Keratinocyte (primary cell): ENCODE measurements at regions not wholly inside any gene's neighbourhood (a gene's known extent, or its start where the extent isn't known, plus 50 kb on each side); places are given as distances from the start of the nearest gene placed in this dataset.

Experiments used
- DNase-seq: peaks from one replicate; pipeline ENCODE4 v3.0.0-alpha.2; 2011; ENCODE audit warnings: low read depth, missing footprints, low spot score
- FAIRE-seq: peaks from 2 replicates; lab custom pipeline; 2011; peaks lifted over from hg19 to GRCh38; lab: Jason Lieb, UNC
- H2AFZ ChIP-seq: 2 replicates; pipeline ENCODE4 v1.6.0; 2012; ENCODE audit warnings: low read length, control low read depth, inconsistent platforms; ENCODE audit not compliant: control insufficient read depth
- H3K27ac ChIP-seq: 2 replicates; pipeline ENCODE4 v1.5.1; 2011; ENCODE audit warnings: low read length; ENCODE audit not compliant: control insufficient read depth, insufficient read depth
- H3K27me3 ChIP-seq: 3 replicates; pipeline ENCODE4 v1.6.0; 2011; ENCODE audit warnings: low read length; ENCODE audit not compliant: control insufficient read depth, insufficient read depth; ENCODE audit errors: extremely low read depth
- H3K36me3 ChIP-seq, 2 experiments: 2 replicates in 1 of 2; 3 replicates in 1 of 2; pipeline ENCODE4 v1.5.1; 2011; ENCODE audit warnings: low read length in 2 of 2, mild to moderate bottlenecking in 1 of 2; ENCODE audit not compliant: control insufficient read depth in 2 of 2, insufficient read depth in 2 of 2; ENCODE audit errors: extremely low read depth in 1 of 2
- H3K4me1 ChIP-seq: 3 replicates; pipeline ENCODE4 v1.5.1; 2011; ENCODE audit warnings: low read length; ENCODE audit not compliant: control insufficient read depth, insufficient read depth; ENCODE audit errors: extremely low read depth
- H3K4me2 ChIP-seq: 3 replicates; pipeline ENCODE4 v1.6.0; 2011; ENCODE audit warnings: low read depth, low read length; ENCODE audit not compliant: control insufficient read depth, insufficient read depth; ENCODE audit errors: extremely low read depth
- H3K4me3 ChIP-seq, 3 experiments: fragments of 200-600 bp in 1 of 3; sonication (generic) in 1 of 3; 2 replicates in 2 of 3; 3 replicates in 1 of 3; pipeline ENCODE4 v1.5.1; 2011 to 2016; ENCODE audit warnings: low read length in 3 of 3, mild to moderate bottlenecking in 3 of 3, control low read depth in 2 of 3, inconsistent platforms in 1 of 3, low read depth in 1 of 3, mixed read lengths in 1 of 3, mixed run types in 1 of 3, moderate library complexity in 1 of 3; ENCODE audit not compliant: control insufficient read depth in 2 of 3, insufficient read depth in 2 of 3; ENCODE audit errors: extremely low read depth in 1 of 3
- H3K79me2 ChIP-seq: 2 replicates; pipeline ENCODE4 v1.6.0; 2012; ENCODE audit warnings: low read length; ENCODE audit not compliant: control insufficient read depth, insufficient read depth
- H3K9ac ChIP-seq: 3 replicates; pipeline ENCODE4 v1.6.0; 2011; ENCODE audit warnings: low read length; ENCODE audit not compliant: control insufficient read depth, insufficient read depth; ENCODE audit errors: extremely low read depth
- H3K9me1 ChIP-seq: 3 replicates; pipeline ENCODE4 v1.6.0; 2011; ENCODE audit warnings: low read length; ENCODE audit not compliant: control insufficient read depth, insufficient read depth; ENCODE audit errors: extremely low read depth
- H3K9me3 ChIP-seq: 2 replicates; pipeline ENCODE4 v1.5.1; 2012; ENCODE audit warnings: low read depth, low read length; ENCODE audit not compliant: control insufficient read depth
- H4K20me1 ChIP-seq: 3 replicates; pipeline ENCODE4 v1.6.0; 2011; ENCODE audit warnings: low read length; ENCODE audit not compliant: control insufficient read depth, insufficient read depth; ENCODE audit errors: extremely low read depth
- EZH2 ChIP-seq: IDR thresholded peaks from one replicate; pipeline ENCODE4 v1.6.1; 2012; ENCODE audit warnings: inconsistent platforms, mild to moderate bottlenecking, low read length, moderate library complexity
- dilution Hi-C: fragments of 300-500 bp; cut with MboI; formaldehyde crosslinking; loops from one replicate; pipeline ENCODE4 v1.7.0; 2020; ENCODE audit warnings: low sequenced_read_pairs; ENCODE audit not compliant: extremely low pct_ligation_motif_present
- TF ChIP-seq, protein P1 (sequence below), 3 experiments: IDR thresholded peaks in 1 of 3; conservative IDR thresholded peaks in 1 of 3; optimal IDR thresholded peaks in 1 of 3; 2 replicates in 2 of 3; 3 replicates in 1 of 3; pipeline versions ENCODE3 to v1.5.1; 2011; ENCODE audit warnings: low read length in 3 of 3, mild to moderate bottlenecking in 3 of 3, moderate library complexity in 2 of 3, control low read depth in 1 of 3, inconsistent platforms in 1 of 3; ENCODE audit not compliant: insufficient read depth in 2 of 3; ENCODE audit errors: extremely low read depth in 1 of 3

- no peaks in the 10 kb centered on the region for H3K36me3 ChIP-seq
- no peaks in the 10 kb centered on the region for H3K9me1 ChIP-seq
- dilution Hi-C loops, result no loop called here
- no peaks in the 10 kb centered on the region for H4K20me1 ChIP-seq
- no peak overlapping the region for H3K27ac ChIP-seq
- H3K27me3 ChIP-seq, result no peaks in the 10 kb centered on the region
- FAIRE-seq (no peak), DNase-seq (no peak)
- TF ChIP-seq, protein P1, sequence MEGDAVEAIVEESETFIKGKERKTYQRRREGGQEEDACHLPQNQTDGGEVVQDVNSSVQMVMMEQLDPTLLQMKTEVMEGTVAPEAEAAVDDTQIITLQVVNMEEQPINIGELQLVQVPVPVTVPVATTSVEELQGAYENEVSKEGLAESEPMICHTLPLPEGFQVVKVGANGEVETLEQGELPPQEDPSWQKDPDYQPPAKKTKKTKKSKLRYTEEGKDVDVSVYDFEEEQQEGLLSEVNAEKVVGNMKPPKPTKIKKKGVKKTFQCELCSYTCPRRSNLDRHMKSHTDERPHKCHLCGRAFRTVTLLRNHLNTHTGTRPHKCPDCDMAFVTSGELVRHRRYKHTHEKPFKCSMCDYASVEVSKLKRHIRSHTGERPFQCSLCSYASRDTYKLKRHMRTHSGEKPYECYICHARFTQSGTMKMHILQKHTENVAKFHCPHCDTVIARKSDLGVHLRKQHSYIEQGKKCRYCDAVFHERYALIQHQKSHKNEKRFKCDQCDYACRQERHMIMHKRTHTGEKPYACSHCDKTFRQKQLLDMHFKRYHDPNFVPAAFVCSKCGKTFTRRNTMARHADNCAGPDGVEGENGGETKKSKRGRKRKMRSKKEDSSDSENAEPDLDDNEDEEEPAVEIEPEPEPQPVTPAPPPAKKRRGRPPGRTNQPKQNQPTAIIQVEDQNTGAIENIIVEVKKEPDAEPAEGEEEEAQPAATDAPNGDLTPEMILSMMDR (optimal IDR thresholded peaks at IDR 0.05 in 1 of 3, IDR thresholded peaks at IDR 0.05 in 1 of 3, conservative IDR thresholded peaks at IDR 0.05 in 1 of 3; ENCODE audit: extremely low read depth in 1 of 3, insufficient read depth in 2 of 3, low read length in 3 of 3), result no peak
- no peak for TF ChIP-seq EZH2
- no peak overlapping the region for H2AFZ ChIP-seq
- H3K9me3 ChIP-seq, result no peaks in the 10 kb centered on the region
- H3K9ac ChIP-seq, result no peak overlapping the region
- no peak overlapping the region for H3K4me2 ChIP-seq
- H3K4me1 ChIP-seq, result no peaks in the 10 kb centered on the region
- no peaks in the 10 kb centered on the region for H3K79me2 ChIP-seq
- no peak overlapping the region for H3K4me3 ChIP-seq
Observed at GRCh38 chr4:133620555-133620954, 471.5 kb downstream of the PCDH10 start.

DNA sequence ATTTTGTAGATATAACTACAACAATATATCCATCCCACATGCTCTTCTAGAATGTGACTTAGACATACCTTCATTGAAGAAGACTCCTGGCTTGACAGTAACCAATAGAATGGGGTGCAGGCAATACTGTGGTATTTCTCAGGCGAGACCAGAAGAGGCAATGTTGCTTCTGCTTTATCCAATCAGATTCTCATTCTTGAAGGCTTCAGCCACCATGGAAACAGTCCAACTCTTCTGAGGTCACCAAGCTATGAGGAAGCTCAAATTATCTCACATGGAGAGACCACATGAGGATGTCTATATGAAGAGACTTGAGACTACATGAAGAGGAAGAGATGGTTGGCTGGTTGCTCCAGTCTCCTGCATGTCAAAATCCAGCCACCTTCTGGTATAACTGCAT lies 469.9 kb downstream of the PCDH10 start:
- Histone ChIP-seq H3K4me2 (no peak overlapping the region), H3K9me1 (no peaks in the 10 kb centered on the region), H4K20me1 (no peaks in the 10 kb centered on the region), H3K4me1 (no peaks in the 10 kb centered on the region), H3K36me3 (no peaks in the 10 kb centered on the region), H3K27ac (no peak overlapping the region), H3K9ac (no peak overlapping the region), H3K27me3 (no peaks in the 10 kb centered on the region), H3K4me3 (no peak overlapping the region), H2AFZ (no peak overlapping the region), H3K79me2 (no peaks in the 10 kb centered on the region), H3K9me3 (no peaks in the 10 kb centered on the region)
- FAIRE-seq, result no peak
- TF ChIP-seq, protein P1 (optimal IDR thresholded peaks at IDR 0.05 in 1 of 3, IDR thresholded peaks at IDR 0.05 in 1 of 3, conservative IDR thresholded peaks at IDR 0.05 in 1 of 3; ENCODE audit: extremely low read depth in 1 of 3, insufficient read depth in 2 of 3, low read length in 3 of 3), result no peak
- no peak for TF ChIP-seq EZH2
- dilution Hi-C loops, result no loop called here
- no peak for DNase-seq
